ENCODE measurements at regions not wholly inside any gene's neighbourhood (a gene's known extent, or its start where the extent isn't known, plus 50 kb on each side); places are given as distances from the start of the nearest gene placed in this dataset.
"Not testable (repeated sequence)": the region's sequence is repeated elsewhere in the genome, so short reads cannot be mapped to it uniquely, and the experiment has no call there.

DNA sequence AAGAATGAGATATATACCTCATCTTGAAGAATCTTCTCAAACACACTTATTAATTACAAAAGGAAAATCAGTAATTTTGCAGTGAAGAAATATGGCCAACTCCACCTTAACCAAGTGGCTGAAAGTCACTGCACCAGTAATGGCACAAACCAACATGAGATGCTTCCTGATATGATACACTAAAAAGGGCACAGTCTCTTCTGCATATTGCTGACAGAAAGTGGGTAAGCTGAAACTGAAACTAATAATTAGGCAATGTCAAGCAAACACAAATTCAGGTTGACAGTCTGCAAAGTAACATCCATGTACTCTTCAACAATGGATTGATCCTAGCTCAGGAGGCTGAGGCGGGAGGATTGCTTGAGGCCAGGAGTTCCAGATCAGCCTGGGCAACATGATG is 56.1 kb downstream of the ZNF22 start:
- not testable (repeated sequence) for H3K36me3 Mint-ChIP-seq (ENCODE audit: low read depth); H3K4me1 Mint-ChIP-seq; H3K4me3 Mint-ChIP-seq; H3K27ac Mint-ChIP-seq; DNase-seq; ATAC-seq; H3K9me3 Mint-ChIP-seq; H3K27me3 Mint-ChIP-seq

DNA sequence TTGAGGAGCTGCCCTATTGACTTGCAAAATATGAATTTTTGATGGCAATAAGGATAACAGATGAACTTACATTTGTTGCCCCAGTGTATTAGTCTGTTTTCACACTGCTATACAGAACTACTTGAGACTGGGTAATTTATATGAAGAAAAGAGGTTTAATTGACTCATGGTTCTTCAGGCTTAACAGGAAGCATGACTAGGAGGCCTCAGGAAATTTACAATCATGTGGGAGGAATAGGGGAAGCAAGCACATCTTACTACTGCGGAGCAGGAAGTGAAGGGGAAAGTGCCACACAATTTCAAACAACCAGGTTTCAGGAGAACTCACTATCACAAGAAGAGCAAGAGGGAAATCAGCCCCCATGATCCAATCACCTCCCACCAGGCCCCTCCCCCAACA is 57.9 kb downstream of the ZNF22 start:
- ATAC-seq (no peak), DNase-seq (no peak)
- Mint-ChIP-seq H3K27ac (no peak overlapping the region), H3K4me1 (no peaks in the 10 kb centered on the region), H3K27me3 (peaks cover 7% of the 10 kb centered on the region), H3K4me3 (no peak overlapping the region), H3K9me3 (no peaks in the 10 kb centered on the region), H3K36me3 (ENCODE audit: low read depth) (no peaks in the 10 kb centered on the region)

DNA sequence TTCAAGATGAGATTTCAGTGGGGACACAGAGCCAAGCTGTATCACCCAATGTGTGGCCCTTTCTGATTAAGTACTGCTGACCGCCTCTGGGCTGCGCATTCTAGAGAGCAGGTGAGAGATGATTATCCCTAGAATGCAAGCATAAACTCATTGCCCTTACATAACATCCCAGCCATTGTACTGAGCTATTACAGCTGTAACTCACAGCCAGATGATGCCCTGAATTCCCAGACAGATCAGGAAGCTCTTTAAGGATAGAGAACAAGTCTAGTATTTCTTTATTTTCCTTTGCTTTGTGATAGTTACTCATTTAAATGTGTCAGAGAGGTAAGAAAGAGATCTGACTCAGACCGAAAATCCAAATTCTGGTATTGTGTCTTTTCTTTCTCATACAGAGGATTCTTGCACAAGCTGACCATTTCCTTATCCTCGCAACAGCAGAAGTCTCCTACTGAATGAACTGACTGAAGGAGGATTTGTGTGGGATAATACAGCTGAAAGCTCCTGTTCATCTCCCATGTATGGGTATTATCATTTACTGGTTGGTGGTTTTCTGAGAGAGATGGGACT is 58.4 kb downstream of the ZNF22 start:
- no peaks in the 10 kb centered on the region for H3K4me1 Mint-ChIP-seq
- peaks cover 8% of the 10 kb centered on the region for H3K27me3 Mint-ChIP-seq
- no peak overlapping the region for H3K4me3 Mint-ChIP-seq
- H3K9me3 Mint-ChIP-seq = no peaks in the 10 kb centered on the region
- no peak overlapping the region for H3K27ac Mint-ChIP-seq
- ATAC-seq = no peak
- no peaks in the 10 kb centered on the region for H3K36me3 Mint-ChIP-seq (ENCODE audit: low read depth)
- DNase-seq = no peak

DNA sequence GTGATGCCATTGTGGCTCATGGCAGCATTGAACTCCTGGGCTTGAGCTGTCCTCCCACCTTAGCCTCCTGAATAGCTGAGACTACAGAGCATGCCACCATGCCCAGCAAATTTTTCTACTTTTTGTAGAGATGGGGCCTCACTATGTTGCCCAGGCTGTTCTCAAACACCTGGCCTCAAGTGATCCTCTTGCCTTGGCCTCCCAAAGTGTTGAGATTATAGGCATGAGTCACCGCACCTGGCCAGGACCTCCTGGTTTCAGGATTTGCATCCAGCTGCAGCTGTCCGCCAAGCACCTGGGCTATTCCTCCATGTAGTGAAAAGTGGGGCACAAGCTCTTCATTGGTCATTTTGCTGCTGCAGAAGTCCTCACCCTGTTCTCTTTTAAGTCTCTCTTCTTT is 58.9 kb downstream of the ZNF22 start:
- DNase-seq = no peak
- peaks cover 4% of the 10 kb centered on the region for H3K27me3 Mint-ChIP-seq
- ATAC-seq = no peak
- no peaks in the 10 kb centered on the region for H3K36me3 Mint-ChIP-seq (ENCODE audit: low read depth)
- H3K27ac Mint-ChIP-seq = no peak overlapping the region
- H3K4me3 Mint-ChIP-seq = no peak overlapping the region
- H3K4me1 Mint-ChIP-seq = no peaks in the 10 kb centered on the region
- H3K9me3 Mint-ChIP-seq = no peaks in the 10 kb centered on the region

DNA sequence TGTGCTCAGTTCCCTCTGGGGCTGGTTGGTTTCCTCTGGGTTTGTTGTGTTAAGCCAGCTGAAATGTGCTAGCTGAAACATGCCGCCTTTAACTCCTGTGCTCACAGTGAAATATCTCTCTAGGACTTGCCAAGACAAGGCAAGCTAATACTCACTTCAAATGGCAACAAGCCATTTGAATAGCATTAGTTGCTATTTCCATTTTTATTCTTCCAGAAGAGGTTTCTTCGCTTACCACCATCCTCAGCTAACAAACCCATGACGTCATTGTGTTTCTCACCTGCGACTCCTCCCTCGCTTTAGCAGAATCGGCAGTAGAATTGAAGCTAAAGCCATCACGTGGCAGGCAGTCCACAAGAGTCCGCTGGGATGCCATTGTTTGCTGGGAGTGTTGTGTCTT is 61.3 kb downstream of the ZNF22 start:
- Mint-ChIP-seq H3K4me1 (no peaks in the 10 kb centered on the region), H3K36me3 (ENCODE audit: low read depth) (no peaks in the 10 kb centered on the region), H3K9me3 (no peaks in the 10 kb centered on the region), H3K27me3 (peaks cover 6% of the 10 kb centered on the region), H3K27ac (no peak overlapping the region), H3K4me3 (no peak overlapping the region)
- ATAC-seq (no peak), DNase-seq (no peak)

DNA sequence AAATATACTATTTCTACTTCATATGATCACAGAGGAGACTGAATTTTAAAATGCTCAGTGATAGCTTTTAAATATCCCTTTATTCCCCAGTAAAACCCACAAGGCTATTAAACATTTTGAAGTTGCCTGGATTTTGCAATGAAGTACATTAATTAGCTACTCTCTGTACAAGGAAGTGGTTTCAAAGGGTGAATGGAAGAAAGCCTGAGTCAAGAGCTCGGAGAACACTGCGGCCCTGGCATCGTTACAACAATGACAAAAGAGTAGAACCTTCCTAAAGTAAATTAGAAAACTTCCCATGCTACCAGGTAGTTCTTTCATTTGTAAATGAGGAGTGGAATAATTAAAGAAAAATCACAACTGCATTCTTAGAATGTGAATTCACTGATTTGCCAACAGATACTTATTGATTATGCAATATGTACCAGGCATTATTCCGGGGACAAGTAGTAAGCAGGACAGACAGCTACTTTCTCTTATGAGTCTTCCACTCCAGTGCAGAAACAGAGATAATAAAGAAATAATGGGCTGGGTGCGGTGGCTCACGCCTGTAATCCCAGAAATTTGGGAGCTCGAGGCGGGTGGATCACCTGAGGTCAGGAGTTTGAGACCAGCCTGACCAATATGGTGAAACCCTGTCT is 63.0 kb downstream of the ZNF22 start:
- Mint-ChIP-seq H3K27me3 (peaks cover 11% of the 10 kb centered on the region), H3K4me3 (no peak overlapping the region), H3K27ac (no peak overlapping the region), H3K9me3 (no peaks in the 10 kb centered on the region), H3K36me3 (ENCODE audit: low read depth) (no peaks in the 10 kb centered on the region), H3K4me1 (no peaks in the 10 kb centered on the region)
- no peak for DNase-seq
- no peak for ATAC-seq

DNA sequence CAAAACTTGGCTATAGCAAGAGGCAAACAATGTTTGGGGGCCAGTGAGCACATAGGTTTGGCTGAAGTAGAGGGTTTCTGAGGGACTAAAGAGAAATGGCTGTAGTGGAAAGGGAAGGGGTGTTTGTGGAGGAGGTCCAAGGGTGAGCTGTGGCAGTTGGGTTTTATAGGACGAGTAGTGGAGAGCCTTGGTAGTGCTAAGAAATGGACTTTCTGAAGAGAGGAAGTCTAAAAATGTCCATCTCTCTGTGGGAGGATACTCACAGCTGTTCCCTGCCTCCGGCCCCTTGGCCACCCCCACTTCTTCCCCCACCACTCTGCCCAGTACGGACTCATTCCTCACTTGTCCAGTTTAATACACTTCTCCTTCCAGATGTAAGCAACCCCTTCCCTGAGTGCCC is 64.3 kb downstream of the ZNF22 start:
- no peak overlapping the region for H3K4me3 Mint-ChIP-seq
- DNase-seq (no peak), ATAC-seq (no peak)
- peaks cover 11% of the 10 kb centered on the region for H3K27me3 Mint-ChIP-seq
- H3K36me3 Mint-ChIP-seq (ENCODE audit: low read depth) = no peaks in the 10 kb centered on the region
- no peaks in the 10 kb centered on the region for H3K9me3 Mint-ChIP-seq
- H3K4me1 Mint-ChIP-seq = no peaks in the 10 kb centered on the region
- no peak overlapping the region for H3K27ac Mint-ChIP-seq

DNA sequence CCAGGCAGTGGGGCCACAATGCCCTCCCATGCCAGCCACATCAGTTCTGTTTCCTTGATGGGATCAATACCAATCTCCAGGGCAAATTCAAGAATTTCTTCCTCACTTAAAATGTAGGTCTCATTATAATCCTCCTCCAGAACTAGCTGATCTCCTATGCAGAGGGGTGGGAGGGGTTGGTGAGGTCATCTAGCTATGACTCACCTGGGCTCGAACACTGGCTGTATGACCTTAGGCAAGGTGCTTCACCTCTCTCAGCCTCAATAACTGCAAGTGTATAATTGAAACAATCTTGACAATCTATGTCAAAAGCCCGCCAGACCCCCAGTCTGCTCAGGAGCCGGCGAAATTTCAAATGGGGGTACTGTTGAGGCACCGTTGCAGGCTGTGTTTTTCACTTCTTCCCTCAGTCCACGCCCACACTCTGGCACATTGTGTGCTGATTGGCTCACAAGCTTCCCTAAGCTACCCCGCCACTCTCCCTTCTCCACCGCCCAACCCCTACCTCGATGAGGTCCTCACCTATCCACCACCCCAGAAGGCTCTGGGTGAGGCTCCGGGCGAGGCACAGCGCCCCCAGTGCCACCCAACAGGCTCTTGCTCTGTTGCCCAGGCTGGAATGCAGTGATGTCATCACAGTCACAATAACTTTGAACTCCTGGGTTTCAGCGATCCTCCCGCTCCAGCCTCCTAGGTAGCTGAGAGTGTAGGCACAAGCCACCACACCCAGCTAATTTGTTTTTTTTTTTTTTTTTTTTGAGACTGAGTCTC is 70.5 kb downstream of the ZNF22 start:
- Mint-ChIP-seq H3K27ac (no peak overlapping the region), H3K4me1 (peaks cover 1% of the 10 kb centered on the region), H3K4me3 (no peak overlapping the region), H3K36me3 (ENCODE audit: low read depth) (no peaks in the 10 kb centered on the region), H3K27me3 (peaks cover 5% of the 10 kb centered on the region), H3K9me3 (peaks cover 7% of the 10 kb centered on the region)
- DNase-seq (no peak), ATAC-seq (no peak)

DNA sequence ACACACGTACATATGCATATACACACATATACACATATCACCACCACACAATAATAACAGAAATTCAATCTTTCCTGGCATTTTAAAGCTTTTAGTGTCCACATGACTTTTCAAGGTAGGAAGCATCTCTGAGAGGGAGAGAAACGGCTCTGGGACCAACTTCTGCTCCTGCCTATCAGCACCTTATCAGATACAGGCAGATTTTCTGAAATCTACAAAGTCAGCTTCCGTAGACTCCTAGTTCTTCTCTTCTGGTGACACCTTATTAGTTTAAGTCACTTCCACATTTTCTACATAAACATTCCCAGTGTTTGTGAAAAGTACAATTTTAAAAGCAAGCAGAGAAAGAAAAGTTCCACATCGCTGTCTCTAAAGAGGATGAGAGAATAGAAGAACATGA is 74.5 kb downstream of the ZNF22 start:
- Mint-ChIP-seq H3K9me3 (peaks cover 7% of the 10 kb centered on the region), H3K36me3 (ENCODE audit: low read depth) (no peaks in the 10 kb centered on the region), H3K27me3 (no peaks in the 10 kb centered on the region), H3K4me3 (no peak overlapping the region), H3K27ac (no peak overlapping the region), H3K4me1 (peaks cover 7% of the 10 kb centered on the region)
- no peak for ATAC-seq
- no peak for DNase-seq

DNA sequence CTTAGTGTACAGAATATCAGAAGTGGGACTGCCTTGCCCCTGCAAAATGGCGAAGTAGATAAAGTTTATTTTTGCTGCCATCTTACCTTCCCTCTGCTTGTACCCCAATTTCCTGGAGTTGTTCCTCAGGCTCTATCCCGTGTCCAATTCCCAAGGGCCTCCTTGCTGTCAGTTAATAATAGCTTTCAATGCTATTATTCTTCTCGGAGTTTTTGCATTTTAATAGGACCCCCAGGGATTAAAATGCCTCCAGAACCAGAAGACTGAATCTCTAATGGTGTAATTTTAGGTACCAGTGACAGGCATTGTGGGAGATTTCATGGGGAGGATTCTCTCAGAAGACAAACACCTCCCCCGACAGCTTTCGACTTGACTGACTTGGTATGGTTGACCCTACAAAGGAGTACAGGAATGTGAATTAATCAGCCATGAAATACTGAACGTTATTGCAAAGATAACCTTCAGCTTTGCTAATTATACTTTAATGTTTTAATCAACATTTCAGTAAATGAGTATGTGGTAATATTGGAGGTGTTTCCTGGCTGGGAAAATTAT is 75.2 kb downstream of the ZNF22 start:
- H3K4me1 Mint-ChIP-seq = peaks cover 7% of the 10 kb centered on the region
- DNase-seq = no peak
- no peak for ATAC-seq
- no peaks in the 10 kb centered on the region for H3K36me3 Mint-ChIP-seq (ENCODE audit: low read depth)
- no peak overlapping the region for H3K4me3 Mint-ChIP-seq
- H3K27ac Mint-ChIP-seq = no peak overlapping the region
- H3K9me3 Mint-ChIP-seq = peaks cover 3% of the 10 kb centered on the region
- no peaks in the 10 kb centered on the region for H3K27me3 Mint-ChIP-seq

DNA sequence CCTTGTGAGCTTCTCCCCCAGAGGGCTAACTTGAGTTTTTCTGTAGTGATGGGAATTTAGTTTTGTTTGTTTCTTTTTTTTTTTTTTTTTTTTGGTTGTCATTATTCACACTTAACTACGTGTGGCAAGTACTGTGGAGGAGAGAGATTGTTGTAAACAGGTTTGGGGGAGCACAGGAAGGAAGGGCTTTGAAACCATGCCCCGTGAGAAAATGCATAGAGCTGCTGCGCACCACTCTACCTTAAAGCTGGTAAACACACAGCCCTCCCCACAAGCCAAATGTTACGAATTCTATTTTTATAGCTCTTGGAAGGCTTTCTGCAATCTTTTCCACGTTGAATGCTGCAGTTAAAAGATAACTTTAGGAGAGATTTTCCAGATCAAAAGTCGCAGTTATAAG is 76.2 kb downstream of the ZNF22 start:
- Mint-ChIP-seq H3K27ac (no peak overlapping the region), H3K4me3 (no peak overlapping the region), H3K4me1 (peaks cover 7% of the 10 kb centered on the region), H3K9me3 (no peaks in the 10 kb centered on the region), H3K27me3 (peaks cover under 1% of the 10 kb centered on the region), H3K36me3 (ENCODE audit: low read depth) (no peaks in the 10 kb centered on the region)
- ATAC-seq = no peak
- no peak for DNase-seq

DNA sequence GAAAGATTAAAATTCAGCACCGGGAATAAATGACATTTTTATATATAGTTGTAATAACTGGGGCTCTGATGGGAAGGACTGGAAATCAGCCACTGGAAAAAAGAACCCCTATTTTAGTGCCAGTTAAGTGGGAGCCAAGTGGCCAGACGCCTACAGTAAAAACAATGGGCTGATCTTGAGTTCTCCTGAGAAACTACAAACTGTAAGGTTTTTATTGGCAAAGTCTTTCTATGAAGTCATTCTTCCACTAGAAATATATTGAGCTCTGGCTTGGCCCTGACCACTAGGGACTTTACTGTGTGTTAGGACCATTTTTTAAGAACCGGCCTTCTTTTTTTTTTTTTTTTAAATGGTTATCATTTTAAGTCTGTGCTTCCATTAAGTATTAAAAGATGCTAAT is 79.6 kb downstream of the ZNF22 start:
- Mint-ChIP-seq H3K4me3 (no peak overlapping the region), H3K36me3 (ENCODE audit: low read depth) (no peaks in the 10 kb centered on the region), H3K27ac (no peak overlapping the region), H3K27me3 (peaks cover 4% of the 10 kb centered on the region), H3K9me3 (peaks cover 5% of the 10 kb centered on the region), H3K4me1 (peaks cover 7% of the 10 kb centered on the region)
- no peak for ATAC-seq
- no peak for DNase-seq

DNA sequence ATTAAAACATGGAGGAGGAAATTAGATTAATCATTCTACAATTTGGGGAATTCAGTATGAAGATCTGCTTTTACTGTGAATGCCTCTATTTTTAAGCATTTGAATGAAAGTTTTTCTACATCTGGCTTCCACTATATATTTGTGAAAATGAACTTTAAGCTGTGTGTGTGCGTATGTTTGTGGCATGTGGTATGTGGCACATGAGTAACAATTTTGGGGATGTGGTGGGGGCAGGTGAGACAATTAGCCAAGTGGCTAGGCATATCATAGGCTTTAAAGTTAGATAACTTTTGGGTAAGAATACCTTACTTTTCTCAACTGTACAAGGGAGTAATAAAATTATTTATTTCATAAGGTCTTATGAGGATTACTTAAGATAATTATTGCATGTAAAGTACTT is 81.5 kb downstream of the ZNF22 start:
- Mint-ChIP-seq H3K4me1 (peaks cover 2% of the 10 kb centered on the region), H3K27me3 (peaks cover 6% of the 10 kb centered on the region), H3K4me3 (no peak overlapping the region), H3K9me3 (peaks cover 17% of the 10 kb centered on the region), H3K27ac (no peak overlapping the region), H3K36me3 (ENCODE audit: low read depth) (no peaks in the 10 kb centered on the region)
- no peak for DNase-seq
- ATAC-seq = no peak

DNA sequence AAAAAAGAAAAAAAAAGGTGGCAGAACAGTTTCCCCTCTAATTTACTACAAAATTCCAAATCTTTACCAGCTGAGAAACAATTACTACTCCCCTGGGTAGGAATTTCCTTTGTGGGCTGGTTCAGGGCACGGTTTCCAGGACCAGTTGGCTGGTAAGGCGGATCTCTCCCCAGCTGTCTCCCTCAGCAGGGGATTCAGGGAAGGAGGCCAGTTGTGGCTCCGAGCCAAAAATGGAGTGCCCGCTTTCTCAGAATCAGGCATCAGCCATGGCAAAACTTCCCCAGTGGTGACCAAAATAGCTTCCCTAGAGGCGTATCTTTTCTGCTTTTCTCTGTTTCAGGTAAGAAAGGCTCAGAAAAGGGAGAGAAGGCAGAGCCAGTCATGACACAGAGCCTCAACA is 91.2 kb downstream of the ZNF22 start:
- DNase-seq = no peak
- Mint-ChIP-seq H3K27me3 (peaks cover 15% of the 10 kb centered on the region), H3K9me3 (no peaks in the 10 kb centered on the region)

DNA sequence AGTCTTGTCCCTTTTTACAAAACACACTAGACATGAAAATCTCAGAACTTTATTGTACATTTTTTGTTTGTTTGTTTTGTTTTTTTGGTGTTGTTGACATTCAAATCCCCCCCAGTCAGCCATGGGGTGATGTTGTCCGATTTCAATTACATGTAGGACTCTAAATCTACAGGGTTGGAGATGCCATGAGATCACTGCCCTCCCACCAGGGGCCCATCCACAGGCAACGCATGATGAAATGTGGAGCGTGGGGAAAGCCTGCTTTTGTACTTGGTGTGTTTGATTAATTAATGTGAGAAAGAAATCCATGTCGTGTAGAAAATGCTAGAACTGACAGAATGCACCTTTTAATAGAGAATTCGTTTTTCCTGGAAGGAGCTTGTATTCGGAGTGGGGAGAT is 93.2 kb downstream of the ZNF22 start:
- H3K36me3 Mint-ChIP-seq (ENCODE audit: low read depth) = no peaks in the 10 kb centered on the region
- no peaks in the 10 kb centered on the region for H3K4me1 Mint-ChIP-seq
- H3K9me3 Mint-ChIP-seq = no peaks in the 10 kb centered on the region
- peaks cover 23% of the 10 kb centered on the region for H3K27me3 Mint-ChIP-seq
- no peak overlapping the region for H3K27ac Mint-ChIP-seq
- no peak overlapping the region for H3K4me3 Mint-ChIP-seq
- ATAC-seq (no peak), DNase-seq (no peak)

More for the DNA sequence above, 91.2 kb downstream of the ZNF22 start:
- no peaks in the 10 kb centered on the region for H3K4me1 Mint-ChIP-seq
- no peak overlapping the region for H3K27ac Mint-ChIP-seq
- no peak overlapping the region for H3K4me3 Mint-ChIP-seq
- H3K36me3 Mint-ChIP-seq (ENCODE audit: low read depth) = no peaks in the 10 kb centered on the region
- ATAC-seq = no peak

Data from activated naive CD8-positive, alpha-beta T cell treated with anti-CD3 and anti-CD28 coated beads, Interleukin-2, amount 50 U/mL, for 24 hours (primary cell).